Subcutaneous abdominal adipose tissue (tissue), 5 donors: ENCODE measurements at regions not wholly inside any gene's neighbourhood (a gene's known extent, or its start where the extent isn't known, plus 50 kb on each side); places are given as distances from the start of the nearest gene placed in this dataset.

Source experiments
- H3K27ac ChIP-seq: one replicate; pipeline ENCODE4 v1.7.0; 2013; ENCODE audit warnings: low read depth, mild to moderate bottlenecking, inconsistent platforms, low read length, moderate library complexity
- H3K27me3 ChIP-seq, 5 donors: one replicate each; pipeline ENCODE4 v1.7.0; 2013; ENCODE audit warnings: low read length in 5 of 5, inconsistent platforms in 1 of 5; ENCODE audit not compliant: control insufficient read depth in 5 of 5, insufficient read depth in 4 of 5
- H3K36me3 ChIP-seq, 5 donors: one replicate each; pipeline ENCODE4 v1.7.0; 2013; ENCODE audit warnings: low read length in 5 of 5; ENCODE audit not compliant: control insufficient read depth in 5 of 5, insufficient read depth in 5 of 5
- H3K4me1 ChIP-seq, 5 donors: one replicate each; pipeline ENCODE4 v1.7.0; 2013; ENCODE audit warnings: low read length in 5 of 5, mild to moderate bottlenecking in 3 of 5, moderate library complexity in 1 of 5; ENCODE audit not compliant: control insufficient read depth in 5 of 5, insufficient read depth in 5 of 5
- H3K4me3 ChIP-seq, 5 donors: one replicate each; pipeline ENCODE4 v1.7.0; 2013; ENCODE audit warnings: low read length in 5 of 5, low read depth in 1 of 5
- H3K9ac ChIP-seq, 5 donors: one replicate each; pipeline ENCODE4 v1.7.0; 2013; ENCODE audit warnings: low read length in 5 of 5, mild to moderate bottlenecking in 4 of 5, moderate library complexity in 3 of 5
- H3K9me3 ChIP-seq, 5 donors: one replicate each; pipeline ENCODE4 v1.7.0; 2013; ENCODE audit warnings: low read length in 5 of 5; ENCODE audit not compliant: control insufficient read depth in 5 of 5
- donor health status: healthy.
- donor health status: healthy.
- donor health status: healthy.
- donor health status: healthy.
- donor health status: healthy.

DNA sequence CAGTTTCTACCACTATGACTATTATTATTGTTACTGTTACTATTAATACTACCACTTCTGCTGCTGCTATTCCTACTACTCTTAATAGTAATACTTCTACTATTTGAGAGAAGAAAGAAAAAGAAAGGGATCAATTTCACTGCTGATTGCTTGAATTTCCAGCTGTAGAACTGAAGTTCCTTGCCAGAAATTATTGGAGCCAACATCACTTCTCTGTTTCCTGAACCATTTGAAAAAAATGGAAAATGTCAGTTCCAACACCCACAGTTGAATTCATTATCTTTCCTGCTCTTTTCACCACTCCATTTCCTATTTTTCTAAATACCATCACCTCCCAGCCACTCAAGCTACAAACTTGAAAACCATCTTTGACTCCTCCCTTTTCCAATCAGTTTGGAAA lies 54.1 kb upstream of the PIK3C2G start:
- H3K4me1 ChIP-seq: no peaks in the 10 kb centered on the region
- no peak overlapping the region for H3K4me3 ChIP-seq
- H3K36me3 ChIP-seq: no peaks in the 10 kb centered on the region
- H3K9ac ChIP-seq: no peak overlapping the region
- H3K27me3 ChIP-seq: no peaks in the 10 kb centered on the region
- no peak overlapping the region for H3K27ac ChIP-seq
- no peaks in the 10 kb centered on the region for H3K9me3 ChIP-seq

GRCh38 chr12:18206198-18206597 lies 55.1 kb upstream of the PIK3C2G start:
- Histone ChIP-seq H3K9ac (no peak overlapping the region), H3K27ac (no peak overlapping the region), H3K4me3 (no peak overlapping the region), H3K27me3 (no peaks in the 10 kb centered on the region), H3K36me3 (no peaks in the 10 kb centered on the region), H3K4me1 (no peaks in the 10 kb centered on the region), H3K9me3 (no peaks in the 10 kb centered on the region)

DNA sequence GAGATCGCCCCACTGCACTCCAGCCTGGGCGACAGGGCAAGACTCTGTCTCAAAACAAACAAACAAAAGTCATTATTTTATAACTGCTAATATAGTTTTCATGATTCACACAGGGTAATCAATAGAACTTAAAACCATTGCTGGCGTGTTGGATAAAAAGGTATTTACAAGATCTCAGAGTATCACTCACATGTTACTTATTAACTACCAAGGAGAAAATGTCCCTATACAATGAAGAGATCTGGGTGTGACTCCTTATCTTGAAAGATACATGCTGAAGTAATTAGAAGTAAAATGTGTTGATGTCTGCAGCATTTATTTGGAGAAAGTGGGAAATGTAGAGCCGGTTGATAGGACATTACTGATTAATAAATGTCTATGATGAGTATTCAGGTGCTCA lies 57.3 kb upstream of the PIK3C2G start:
- Histone ChIP-seq H3K4me3 (no peak overlapping the region), H3K9me3 (no peaks in the 10 kb centered on the region), H3K9ac (no peak overlapping the region), H3K4me1 (no peaks in the 10 kb centered on the region), H3K36me3 (no peaks in the 10 kb centered on the region), H3K27ac (no peak overlapping the region), H3K27me3 (no peaks in the 10 kb centered on the region)

- H3K9me3 ChIP-seq: no peaks in the 10 kb centered on the region
- no peak overlapping the region for H3K4me3 ChIP-seq
- H3K27ac ChIP-seq: no peak overlapping the region
- H3K4me1 ChIP-seq: no peaks in the 10 kb centered on the region
- H3K27me3 ChIP-seq: no peaks in the 10 kb centered on the region
- no peak overlapping the region for H3K9ac ChIP-seq
- no peaks in the 10 kb centered on the region for H3K36me3 ChIP-seq
Observed at GRCh38 chr12:18192119-18192518, 69.2 kb upstream of the PIK3C2G start.

- Histone ChIP-seq H3K27me3 (no peaks in the 10 kb centered on the region), H3K27ac (no peak overlapping the region), H3K4me1 (no peaks in the 10 kb centered on the region), H3K9me3 (no peaks in the 10 kb centered on the region), H3K9ac (no peak overlapping the region), H3K36me3 (no peaks in the 10 kb centered on the region), H3K4me3 (no peak overlapping the region)
Observed at GRCh38 chr12:18183141-18183540, 78.2 kb upstream of the PIK3C2G start.

GRCh38 chr12:18171571-18171970 lies 81.6 kb upstream of the RERGL start:
- Histone ChIP-seq H3K9ac (no peak overlapping the region), H3K4me3 (no peak overlapping the region), H3K4me1 (no peaks in the 10 kb centered on the region), H3K36me3 (no peaks in the 10 kb centered on the region), H3K27ac (no peak overlapping the region), H3K27me3 (no peaks in the 10 kb centered on the region), H3K9me3 (peaks cover 5 to 14% (median 8%) of the 10 kb centered on the region in 5 donors)

DNA sequence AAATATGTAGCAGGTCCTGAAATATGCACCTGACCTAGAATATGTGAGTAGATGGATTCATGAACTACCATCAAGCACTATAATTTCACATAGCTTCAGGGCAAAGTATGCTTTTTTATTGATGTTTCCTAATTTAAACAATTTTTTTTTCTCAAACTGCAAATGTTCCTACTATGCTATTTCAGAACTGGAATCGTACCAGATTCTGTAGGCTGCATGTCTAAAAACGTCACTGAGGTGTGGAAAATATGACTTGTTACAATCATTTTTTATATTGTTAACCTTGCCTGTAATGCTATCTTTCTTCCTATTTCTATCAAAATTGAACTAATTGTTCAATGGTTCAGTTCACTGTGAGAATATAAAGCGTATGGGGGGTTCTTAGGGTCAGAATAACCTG lies 78.0 kb upstream of the RERGL start:
- no peak overlapping the region for H3K9ac ChIP-seq
- no peak overlapping the region for H3K27ac ChIP-seq
- H3K27me3 ChIP-seq: no peaks in the 10 kb centered on the region
- H3K36me3 ChIP-seq: no peaks in the 10 kb centered on the region
- no peak overlapping the region for H3K4me3 ChIP-seq
- peaks cover 0 to 6% (median 5%) of the 10 kb centered on the region in 5 donors for H3K9me3 ChIP-seq
- H3K4me1 ChIP-seq: no peaks in the 10 kb centered on the region

DNA sequence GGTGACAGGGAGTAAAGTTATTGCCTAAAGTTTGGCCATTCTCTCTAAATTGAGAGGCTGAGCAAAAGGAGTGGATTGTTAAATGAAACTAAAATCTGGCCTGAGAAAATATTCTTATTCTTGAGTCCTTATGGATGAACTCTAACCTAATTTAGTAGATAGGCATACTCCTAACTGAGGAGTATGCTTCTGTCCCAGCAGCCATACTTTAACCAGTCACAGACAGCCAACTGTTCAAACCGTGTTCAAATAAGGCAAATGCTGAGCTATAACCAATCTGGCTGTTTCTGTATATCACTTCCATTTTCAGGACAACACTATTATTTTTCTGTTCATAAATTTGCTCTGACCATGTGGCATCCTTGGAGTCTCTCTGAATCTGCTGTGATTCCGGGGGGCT lies 75.9 kb upstream of the RERGL start:
- Histone ChIP-seq H3K27ac (no peak overlapping the region), H3K27me3 (no peaks in the 10 kb centered on the region), H3K36me3 (no peaks in the 10 kb centered on the region), H3K9me3 (no peaks in the 10 kb centered on the region), H3K9ac (no peak overlapping the region), H3K4me1 (no peaks in the 10 kb centered on the region), H3K4me3 (peak overlapping the region in 1 of 5 donors; percentile 14)

- Histone ChIP-seq H3K4me3 (peak overlapping the region in 1 of 5 donors; percentile 14), H3K4me1 (no peaks in the 10 kb centered on the region), H3K9ac (no peak overlapping the region), H3K36me3 (no peaks in the 10 kb centered on the region), H3K27me3 (no peaks in the 10 kb centered on the region), H3K9me3 (no peaks in the 10 kb centered on the region), H3K27ac (no peak overlapping the region)
Observed at GRCh38 chr12:18165422-18165871, 75.5 kb upstream of the RERGL start.

DNA sequence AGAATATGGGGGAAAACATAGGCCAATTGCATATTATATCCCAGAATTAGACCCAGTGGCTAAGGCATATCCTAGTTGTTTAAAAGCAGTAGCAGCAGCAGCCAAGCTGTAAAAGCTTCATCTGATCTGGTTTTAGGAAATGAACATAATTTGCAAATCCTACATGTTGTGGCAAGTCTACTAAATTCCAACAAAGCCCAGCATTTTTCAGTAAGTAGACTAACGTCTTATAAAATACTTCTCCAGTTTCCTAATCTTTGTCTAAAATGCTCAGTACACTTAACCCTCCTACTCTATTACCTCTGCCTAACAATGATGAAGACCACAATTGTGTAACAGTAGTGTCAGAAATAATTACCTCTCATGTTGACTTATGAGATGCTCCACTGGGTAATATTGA lies 70.9 kb upstream of the RERGL start:
- Histone ChIP-seq H3K9me3 (peaks cover 0 to 4% (median 0%) of the 10 kb centered on the region in 5 donors), H3K27ac (no peak overlapping the region)

More for the DNA sequence above, 70.9 kb upstream of the RERGL start:
- H3K36me3 ChIP-seq: no peaks in the 10 kb centered on the region
- no peak overlapping the region for H3K9ac ChIP-seq
- no peaks in the 10 kb centered on the region for H3K4me1 ChIP-seq
- no peak overlapping the region for H3K4me3 ChIP-seq
- H3K27me3 ChIP-seq: no peaks in the 10 kb centered on the region
